ENCODE measurements at regions not wholly inside any gene's neighbourhood (a gene's known extent, or its start where the extent isn't known, plus 50 kb on each side); places are given as distances from the start of the nearest gene placed in this dataset.
"Not testable (repeated sequence)": the region's sequence is repeated elsewhere in the genome, so short reads cannot be mapped to it uniquely, and the experiment has no call there.

DNA sequence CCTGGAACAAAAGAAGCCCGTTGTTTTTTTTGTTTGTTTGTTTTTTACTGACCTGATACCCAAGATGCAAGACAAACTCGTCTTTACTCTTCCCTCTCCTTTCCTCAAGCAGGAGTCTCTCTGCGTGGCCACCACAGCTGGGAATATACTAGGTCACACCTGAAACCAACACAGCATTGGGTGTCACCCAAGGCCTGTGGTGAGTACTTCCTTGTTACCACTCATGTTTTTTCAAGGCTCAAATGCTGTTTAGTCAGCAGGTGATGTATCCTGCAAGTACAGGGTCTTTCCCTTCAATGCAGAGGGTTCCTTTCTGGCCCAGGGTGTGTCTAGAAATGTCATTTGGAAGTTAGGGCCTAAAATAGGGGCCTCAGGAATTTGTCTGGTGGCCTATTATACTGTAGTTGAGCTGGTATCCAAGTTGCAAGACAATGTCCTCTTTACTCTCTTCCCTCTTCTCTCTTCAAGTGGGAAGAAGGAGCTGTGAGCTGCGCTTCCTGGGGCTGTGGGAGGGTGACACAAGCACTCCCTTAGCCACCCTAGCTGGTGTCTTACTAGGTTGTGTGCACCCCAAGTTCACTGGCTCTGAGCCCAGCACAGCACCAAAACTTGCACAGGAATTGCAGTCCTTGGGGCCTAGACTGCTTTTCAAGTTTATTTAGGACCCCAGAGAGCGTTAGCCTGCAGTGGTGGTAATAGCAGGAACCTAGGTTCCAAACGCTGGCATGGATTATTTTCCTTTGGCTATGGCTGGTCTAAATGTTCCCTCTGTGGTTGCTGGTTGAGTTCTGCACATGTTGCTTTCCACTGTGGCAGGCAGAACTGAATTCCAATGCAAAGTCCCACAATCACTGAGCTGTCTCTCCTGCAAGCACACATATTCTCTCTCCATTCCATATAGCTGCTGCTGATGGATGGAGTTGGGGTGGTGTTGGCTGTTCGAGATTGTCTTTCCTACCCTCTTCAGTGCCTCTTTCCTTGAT lies 91.4 kb upstream of the LYPLAL1 start:
- DNase-seq (ENCODE audit: insufficient read length, low spot score) (no peak), FAIRE-seq (no peak)
- TF ChIP-seq POLR2A (IDR thresholded peaks at IDR 0.05; ENCODE audit: low read depth, low read length): no peak

DNA sequence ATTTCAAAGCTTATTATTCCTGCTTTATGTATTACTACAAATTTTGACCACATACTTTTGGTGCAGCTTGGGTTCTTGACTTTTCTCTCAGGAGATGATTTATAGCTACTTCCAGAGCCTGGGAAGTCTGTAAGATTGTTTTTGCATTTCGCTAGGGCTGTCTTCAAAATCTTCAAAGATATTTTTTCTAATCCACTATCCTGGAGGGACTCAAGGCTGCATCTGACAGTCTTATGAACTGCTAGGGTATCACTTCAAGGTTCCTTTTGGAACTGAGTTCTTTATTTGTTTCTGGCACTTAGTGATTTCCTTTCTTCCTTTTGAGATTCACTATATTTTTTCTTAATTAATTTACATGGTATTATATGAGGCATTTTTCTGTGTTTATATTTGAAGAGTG lies 90.0 kb upstream of the LYPLAL1 start:
- FAIRE-seq (no peak), DNase-seq (ENCODE audit: insufficient read length, low spot score) (no peak)

DNA sequence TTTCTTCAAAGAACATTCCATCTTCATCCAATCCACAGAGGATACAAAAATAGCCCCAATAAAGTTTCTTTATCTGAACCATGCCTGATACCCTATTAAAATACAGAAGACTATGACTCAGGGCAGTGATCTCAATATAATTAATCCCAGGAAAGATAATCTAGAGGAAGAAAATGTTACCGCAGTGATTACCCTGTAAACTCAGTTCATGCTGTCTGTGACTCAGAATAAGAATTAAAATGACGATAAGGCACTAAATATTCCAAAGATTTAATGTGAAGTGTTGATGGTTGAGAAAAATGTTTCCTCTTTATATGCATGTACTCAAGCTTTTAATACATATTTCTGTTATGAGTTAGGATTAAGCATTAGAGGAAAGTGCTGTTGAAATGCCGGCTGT lies 88.6 kb upstream of the LYPLAL1 start:
- TF ChIP-seq POLR2A (IDR thresholded peaks at IDR 0.05; ENCODE audit: low read depth, low read length): no peak
- FAIRE-seq: no peak
- DNase-seq (ENCODE audit: insufficient read length, low spot score): no peak

More for the DNA sequence above, 90.0 kb upstream of the LYPLAL1 start:
- TF ChIP-seq POLR2A (IDR thresholded peaks at IDR 0.05; ENCODE audit: low read depth, low read length): no peak

DNA sequence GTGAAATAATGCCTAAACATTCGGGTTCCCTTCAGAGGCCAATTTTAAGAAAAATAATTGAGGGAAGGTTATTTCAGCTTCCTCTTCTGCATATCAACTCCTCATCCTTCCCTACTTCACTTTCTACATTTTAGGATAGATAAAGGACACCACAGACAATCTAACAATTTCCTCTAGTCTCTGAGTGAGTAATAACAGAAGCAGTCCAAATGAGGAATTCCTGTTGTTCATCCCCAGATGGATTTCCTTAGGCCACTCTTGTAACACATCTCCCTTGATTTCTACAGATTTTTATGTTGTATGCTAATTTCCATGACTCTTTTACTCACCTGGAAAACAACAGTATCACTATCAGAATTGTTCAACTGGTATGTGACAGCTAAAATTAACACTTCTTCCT lies 87.7 kb upstream of the LYPLAL1 start:
- DNase-seq (ENCODE audit: insufficient read length, low spot score) (no peak), FAIRE-seq (no peak)
- no peak for TF ChIP-seq POLR2A (IDR thresholded peaks at IDR 0.05; ENCODE audit: low read depth, low read length)

DNA sequence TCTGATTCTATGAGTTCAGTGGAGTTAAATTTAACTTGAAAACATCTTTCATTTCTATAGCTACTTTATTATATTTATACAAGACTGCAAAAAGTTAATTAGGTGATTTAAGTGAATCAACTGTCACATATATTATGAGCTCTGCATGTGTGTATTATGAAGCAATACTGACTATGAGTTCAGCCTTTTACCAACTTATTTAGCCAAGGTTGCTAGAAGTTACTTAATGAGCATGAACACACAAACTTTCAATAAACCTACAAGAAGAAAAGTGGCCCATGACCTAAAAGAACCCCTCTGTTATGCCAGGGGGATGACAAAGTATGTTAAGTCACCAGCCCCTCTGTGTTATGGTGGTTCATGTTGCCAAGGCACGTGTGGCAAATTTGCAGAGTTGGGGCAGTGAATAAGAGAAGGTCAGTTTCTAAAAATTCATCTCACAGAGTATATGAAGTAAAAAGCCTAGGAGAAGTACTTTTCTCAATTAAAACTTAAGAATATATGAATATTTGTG lies 86.7 kb upstream of the LYPLAL1 start:
- DNase-seq (ENCODE audit: insufficient read length, low spot score) (no peak), FAIRE-seq (no peak)
- TF ChIP-seq POLR2A (IDR thresholded peaks at IDR 0.05; ENCODE audit: low read depth, low read length): no peak

DNA sequence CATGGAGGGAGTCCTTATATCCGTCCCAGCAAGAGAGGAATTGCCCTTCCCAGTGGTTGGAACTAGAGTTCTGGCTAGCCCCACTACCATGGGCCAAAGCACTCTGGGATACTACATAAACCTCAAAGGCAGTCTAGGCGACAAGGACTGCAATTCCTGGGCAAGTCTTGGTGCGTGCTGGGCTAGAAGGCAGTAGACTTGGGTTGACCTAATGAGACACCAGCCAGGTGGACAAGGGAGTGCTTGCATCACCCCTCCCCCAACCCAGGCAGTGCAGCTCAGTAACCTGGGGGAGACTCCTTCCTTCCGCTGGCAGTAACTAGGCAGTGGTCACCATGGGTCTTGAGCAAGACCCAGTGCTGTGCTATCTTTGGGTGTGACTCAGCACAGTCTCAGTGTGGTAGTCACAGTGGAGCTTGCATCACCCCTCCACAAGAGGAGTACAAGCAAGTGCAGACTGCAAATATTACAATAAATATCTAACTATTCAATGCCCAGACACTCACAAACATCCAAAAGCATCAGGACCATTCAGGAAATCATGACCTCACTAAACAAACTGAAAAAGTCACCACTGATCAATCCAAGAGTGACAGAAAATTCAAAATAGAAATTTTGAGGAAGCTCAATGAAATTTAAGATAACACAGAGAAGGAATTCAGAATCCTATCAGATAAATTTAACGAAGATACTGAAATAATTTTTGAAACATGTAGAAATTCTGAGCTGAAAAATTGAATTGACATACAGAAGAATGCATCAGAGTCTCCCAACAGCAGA lies 84.7 kb upstream of the LYPLAL1 start:
- DNase-seq (ENCODE audit: insufficient read length, low spot score) (peak; percentile 47), FAIRE-seq (peak; percentile 96)
- no peak for TF ChIP-seq POLR2A (IDR thresholded peaks at IDR 0.05; ENCODE audit: low read depth, low read length)

DNA sequence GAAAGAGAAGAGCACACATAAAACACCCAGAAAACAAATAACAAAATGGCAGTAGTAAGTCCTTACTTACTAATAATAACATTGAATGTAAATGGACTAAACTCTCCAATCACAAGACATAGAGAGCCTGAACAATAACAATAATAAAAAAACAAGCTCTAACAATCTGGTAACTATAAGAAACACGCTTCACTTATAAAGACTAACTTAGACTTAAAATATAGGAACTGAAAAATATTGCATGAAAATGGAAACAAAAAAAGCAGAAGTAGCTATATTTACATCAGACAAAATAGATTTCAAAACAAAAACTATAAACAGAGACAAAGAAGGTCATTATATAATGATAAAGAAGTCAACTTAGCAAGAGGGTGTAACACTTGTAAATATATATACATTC lies 83.1 kb upstream of the LYPLAL1 start:
- DNase-seq (ENCODE audit: insufficient read length, low spot score) (no peak), FAIRE-seq (no peak)
- no peak for TF ChIP-seq POLR2A (IDR thresholded peaks at IDR 0.05; ENCODE audit: low read depth, low read length)

DNA sequence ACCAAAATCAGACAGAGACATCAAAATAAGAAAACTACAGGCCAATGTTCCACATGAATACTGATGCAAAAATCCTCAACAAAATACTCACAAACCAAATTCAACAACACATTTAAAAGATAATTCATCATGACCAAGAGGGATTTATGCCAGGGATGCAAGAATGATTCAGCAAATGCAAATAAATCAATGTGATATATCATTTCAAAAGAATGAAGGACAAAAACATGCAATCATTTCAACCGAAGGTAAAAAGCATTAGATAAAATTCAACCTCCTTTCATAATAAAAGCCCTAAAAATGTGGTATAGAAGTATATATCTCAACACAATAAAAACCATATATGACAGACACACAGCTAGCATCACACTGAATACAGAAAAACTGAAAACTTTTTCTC lies 81.5 kb upstream of the LYPLAL1 start:
- TF ChIP-seq POLR2A (IDR thresholded peaks at IDR 0.05; ENCODE audit: low read depth, low read length): no peak
- FAIRE-seq (peak; percentile 75), DNase-seq (ENCODE audit: insufficient read length, low spot score) (no peak)

DNA sequence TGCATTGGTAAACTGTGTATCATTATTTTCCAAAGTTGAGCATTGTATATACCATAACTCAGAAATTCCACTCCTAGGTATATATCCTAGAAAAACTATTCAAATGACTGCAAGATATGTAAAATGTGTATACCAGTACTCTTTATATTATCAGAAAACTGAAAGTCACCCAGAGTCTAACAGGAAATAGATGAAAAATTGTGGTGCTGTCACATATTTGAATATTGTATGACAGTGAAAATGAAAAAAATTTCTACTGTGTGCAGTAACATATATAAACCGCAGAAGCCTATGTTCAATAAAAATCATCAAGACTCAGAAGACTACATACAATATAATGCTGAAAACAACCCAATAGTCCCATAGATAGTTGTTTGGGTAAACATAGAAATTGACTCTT lies 74.4 kb upstream of the LYPLAL1 start:
- DNase-seq (ENCODE audit: insufficient read length, low spot score): no peak
- FAIRE-seq: no peak
- no peak for TF ChIP-seq POLR2A (IDR thresholded peaks at IDR 0.05; ENCODE audit: low read depth, low read length)

DNA sequence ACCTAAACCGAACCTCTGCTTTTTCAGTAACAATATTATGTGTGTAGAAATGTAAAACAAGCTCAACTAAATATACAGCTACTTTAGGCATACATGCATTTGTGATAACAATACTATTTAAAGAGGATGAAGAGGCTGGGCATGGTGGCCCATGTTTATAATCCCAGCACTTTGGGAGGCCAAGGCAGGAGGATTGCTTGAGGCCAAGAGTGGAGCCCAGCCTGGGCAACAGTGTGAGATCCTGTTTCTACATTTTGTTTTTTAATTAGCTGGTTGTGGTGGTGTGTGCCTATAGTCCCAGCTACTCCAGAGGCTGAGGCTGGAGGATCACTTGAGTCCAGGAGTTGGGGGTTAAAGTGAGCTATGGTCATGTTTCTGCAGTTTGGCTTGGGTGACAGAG lies 73.6 kb upstream of the LYPLAL1 start:
- TF ChIP-seq POLR2A (IDR thresholded peaks at IDR 0.05; ENCODE audit: low read depth, low read length): no peak
- FAIRE-seq (no peak), DNase-seq (ENCODE audit: insufficient read length, low spot score) (no peak)

DNA sequence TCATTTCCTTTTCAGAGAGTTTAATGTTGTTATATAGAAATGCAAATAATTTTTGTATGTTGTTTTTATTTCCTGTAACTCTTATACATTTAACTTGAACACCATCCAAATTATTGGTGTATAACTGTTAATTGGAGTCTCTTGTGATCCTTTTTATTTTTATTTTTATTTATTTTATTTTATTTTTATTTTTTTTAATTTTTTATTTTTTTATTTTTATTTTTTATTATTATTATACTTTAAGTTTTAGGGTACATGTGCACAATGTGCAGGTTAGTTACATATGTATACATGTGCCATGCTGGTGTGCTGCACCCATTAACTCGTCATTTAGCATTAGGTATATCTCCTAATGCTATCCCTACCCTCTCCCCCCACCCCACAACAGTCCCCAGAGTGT lies 71.2 kb upstream of the LYPLAL1 start:
- DNase-seq (ENCODE audit: insufficient read length, low spot score); FAIRE-seq: not testable (repeated sequence)

DNA sequence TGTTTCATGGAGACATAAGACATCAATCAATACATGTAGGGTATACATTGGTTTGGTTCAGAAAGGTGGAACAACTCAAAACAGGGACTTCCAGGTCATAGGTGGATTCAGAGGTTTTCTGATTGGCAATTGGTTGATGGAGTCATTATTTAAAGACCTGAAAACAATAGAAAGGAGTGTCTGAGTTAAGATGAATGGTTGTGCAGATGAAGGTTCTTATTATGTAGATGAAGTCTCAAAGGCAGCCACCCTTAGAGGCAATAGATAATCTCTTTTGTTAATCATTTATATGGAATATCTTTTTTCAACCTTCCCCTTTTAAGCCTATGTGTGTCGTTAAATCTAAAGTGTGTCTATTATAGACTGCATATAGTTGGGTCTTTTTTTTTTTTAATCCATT lies 67.8 kb upstream of the LYPLAL1 start:
- no peak for FAIRE-seq
- no peak for DNase-seq (ENCODE audit: insufficient read length, low spot score)
- no peak for TF ChIP-seq POLR2A (IDR thresholded peaks at IDR 0.05; ENCODE audit: low read depth, low read length)

DNA sequence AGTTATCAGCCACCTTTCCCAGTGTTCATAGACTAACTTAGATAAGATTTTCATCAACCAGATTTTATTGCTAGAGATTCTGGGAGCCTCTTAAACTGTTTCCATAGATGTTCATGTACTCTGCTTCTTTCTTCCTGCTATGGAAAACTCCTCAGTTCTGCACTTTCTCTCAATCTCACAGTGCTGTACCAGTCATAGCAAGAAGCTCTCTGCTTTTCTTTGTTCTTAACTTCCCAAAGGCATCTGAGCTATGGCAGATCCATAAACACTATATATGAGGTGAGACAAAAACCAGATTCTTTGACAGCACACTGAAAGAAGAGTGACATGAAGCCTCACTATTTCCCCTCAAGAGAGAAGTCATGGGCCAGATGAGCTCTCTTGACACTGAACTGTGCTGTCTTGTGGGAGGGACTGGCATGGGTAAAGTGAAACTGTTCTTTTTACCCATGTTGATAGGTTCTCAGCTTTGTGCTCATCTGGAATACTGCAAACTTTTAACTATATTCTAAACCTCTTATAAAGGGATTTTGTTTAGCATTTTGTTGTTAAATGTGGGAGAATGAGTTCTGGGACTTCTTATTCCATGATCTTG lies 64.2 kb upstream of the LYPLAL1 start:
- FAIRE-seq (no peak), DNase-seq (ENCODE audit: insufficient read length, low spot score) (no peak)
- no peak for TF ChIP-seq POLR2A (IDR thresholded peaks at IDR 0.05; ENCODE audit: low read depth, low read length)

DNA sequence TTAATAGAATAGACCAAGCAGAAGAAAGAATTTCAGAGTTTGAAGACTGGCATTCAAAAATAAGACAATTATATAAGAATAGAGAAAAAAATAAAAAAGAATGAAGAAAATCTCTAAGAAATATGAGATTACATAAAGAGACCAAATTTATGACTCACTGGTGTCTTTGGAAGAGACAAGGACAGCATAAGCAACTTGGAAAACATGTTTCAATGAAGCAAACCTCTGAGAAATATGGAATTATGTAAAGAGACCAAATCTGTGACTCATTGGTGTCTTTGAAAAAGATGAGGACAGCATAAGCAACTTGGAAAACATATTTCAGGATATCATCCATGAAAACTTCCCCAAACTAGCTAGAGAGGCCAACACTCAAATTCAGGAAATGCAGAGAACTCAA lies 60.4 kb upstream of the LYPLAL1 start:
- DNase-seq (ENCODE audit: insufficient read length, low spot score) (no peak), FAIRE-seq (no peak)
- no peak for TF ChIP-seq POLR2A (IDR thresholded peaks at IDR 0.05; ENCODE audit: low read depth, low read length)
